SK-N-SH (cell line): ENCODE measurements at regions not wholly inside any gene's neighbourhood (a gene's known extent, or its start where the extent isn't known, plus 50 kb on each side); places are given as distances from the start of the nearest gene placed in this dataset.

Source experiments
- CTCF ChIA-PET: fragments of 300-600, 350-600 bp; formaldehyde crosslinking; extraction: SDS; loops from one replicate; lab custom pipeline; 2021; lab: Yijun Ruan, JAX
- POLR2A ChIA-PET: fragments of 350-600 bp; sonication (Branson Sonifier 250); formaldehyde crosslinking; extraction: SDS; loops from one replicate; lab custom pipeline; 2020; ENCODE audit warnings: antibody characterized with exemption, inconsistent platforms; lab: Yijun Ruan, JAX
- DNase-seq: peaks from one replicate; pipeline ENCODE4 v3.0.0; 2012
- H2AFZ ChIP-seq: fragments of 200-600 bp; sonication (generic); 2 replicates; pipeline ENCODE4 v1.8.1; 2016; ENCODE audit warnings: antibody characterized with exemption, mild to moderate bottlenecking, low read depth
- H3F3A ChIP-seq: fragments of 200-600 bp; sonication (generic); replicated peaks from 2 replicates; pipeline ENCODE3; 2016; ENCODE audit warnings: antibody characterized with exemption, mild to moderate bottlenecking; ENCODE audit not compliant: insufficient read depth
- H3K27ac ChIP-seq, 2 experiments: fragments of 200-500 bp in 1 of 2; fragments of 200-600 bp in 1 of 2; sonication (Bioruptor generic) in 1 of 2; sonication (generic), shearing (Covaris generic) in 1 of 2; 2 replicates each; pipeline versions ENCODE4 v1.5.1 to v1.6.1; 2014 to 2016; ENCODE audit warnings: low read depth in 2 of 2, inconsistent platforms in 1 of 2, low read length in 1 of 2, mild to moderate bottlenecking in 1 of 2, mixed read lengths in 1 of 2
- H3K27me3 ChIP-seq: fragments of 200-600 bp; sonication (generic), shearing (Covaris generic); 2 replicates; pipeline ENCODE4 v1.6.1; 2016; ENCODE audit warnings: mixed run types; ENCODE audit not compliant: insufficient read depth
- H3K36me3 ChIP-seq, 2 experiments: fragments of 200-500 bp in 1 of 2; fragments of 200-600 bp in 1 of 2; sonication (Bioruptor generic) in 1 of 2; sonication (generic) in 1 of 2; replicated peaks in 1 of 2; 2 replicates each; pipeline versions ENCODE3 to v1.5.1; 2014 to 2016; ENCODE audit warnings: low read length in 1 of 2, mild to moderate bottlenecking in 1 of 2; ENCODE audit not compliant: insufficient read depth in 2 of 2, control insufficient read depth in 1 of 2
- H3K4me1 ChIP-seq, 2 experiments: fragments of 200-500 bp in 1 of 2; fragments of 200-600 bp in 1 of 2; sonication (Bioruptor generic) in 1 of 2; sonication (generic), shearing (Covaris generic) in 1 of 2; 2 replicates each; pipeline versions ENCODE4 v1.5.1 to v1.6.1; 2014 to 2016; ENCODE audit warnings: low read depth in 1 of 2, low read length in 1 of 2, mixed run types in 1 of 2; ENCODE audit not compliant: insufficient read depth in 2 of 2, control insufficient read depth in 1 of 2
- H3K4me2 ChIP-seq: fragments of 200-600 bp; sonication (generic), shearing (Covaris generic); 2 replicates; pipeline ENCODE4 v1.6.1; 2017; ENCODE audit warnings: mixed run types
- H3K4me3 ChIP-seq, 2 experiments: fragments of 200-500 bp in 1 of 2; fragments of 200-600 bp in 1 of 2; sonication (Bioruptor generic) in 1 of 2; sonication (generic), shearing (Covaris generic) in 1 of 2; 2 replicates each; pipeline versions ENCODE4 v1.5.1 to v1.8.1; 2014 to 2016; ENCODE audit warnings: low read depth in 2 of 2, inconsistent platforms in 1 of 2, low read length in 1 of 2, mild to moderate bottlenecking in 1 of 2, mixed read lengths in 1 of 2, moderate library complexity in 1 of 2
- H3K79me2 ChIP-seq: fragments of 200-600 bp; sonication (generic); 2 replicates; pipeline ENCODE4 v1.8.1; 2017; ENCODE audit warnings: mild to moderate bottlenecking; ENCODE audit not compliant: insufficient read depth
- H3K9ac ChIP-seq: fragments of 200-600 bp; sonication (generic); 2 replicates; pipeline ENCODE4 v1.6.1; 2017; ENCODE audit warnings: mixed run types
- H3K9me2 ChIP-seq: fragments of 200-600 bp; sonication (generic); 2 replicates; pipeline ENCODE4 v1.6.1; 2017; ENCODE audit warnings: mixed run types
- H3K9me3 ChIP-seq: fragments of 200-600 bp; sonication (generic); 2 replicates; pipeline ENCODE4 v1.6.1; 2017; ENCODE audit warnings: mixed run types, mild to moderate bottlenecking, moderate library complexity
- H4K20me1 ChIP-seq: fragments of 200-600 bp; sonication (generic); 2 replicates; pipeline ENCODE4 v1.6.1; 2017; ENCODE audit warnings: mild to moderate bottlenecking, mixed run types; ENCODE audit not compliant: insufficient read depth
- CTCF ChIP-seq: fragments of 200-600 bp; sonication (generic); IDR thresholded peaks from 2 replicates; pipeline ENCODE4 v1.6.1; 2017; ENCODE audit warnings: antibody characterized with exemption, mild to moderate bottlenecking, moderate library complexity
- ELF1 ChIP-seq: IDR thresholded peaks from 2 replicates; pipeline ENCODE4 v1.4.0; 2012
- EP300 ChIP-seq, 2 experiments: IDR thresholded peaks; 2 replicates each; pipeline versions ENCODE4 v1.4.0 to v1.6.1; 2012; ENCODE audit warnings: borderline replicate concordance in 1 of 2, low read depth in 1 of 2, low read length in 1 of 2
- FOSL2 ChIP-seq: IDR thresholded peaks from 2 replicates; pipeline ENCODE4 v1.4.0; 2012; ENCODE audit warnings: low read depth, mild to moderate bottlenecking, moderate library complexity, borderline replicate concordance
- FOXJ3 ChIP-seq: sonication (generic); formaldehyde crosslinking; IDR thresholded peaks from 2 replicates; pipeline ENCODE4 v1.5.1; 2020; ENCODE audit warnings: mild to moderate bottlenecking, missing genetic modification reagents
- FOXM1 ChIP-seq: IDR thresholded peaks from 2 replicates; pipeline ENCODE4 v1.4.0; 2012; ENCODE audit warnings: low read depth, mild to moderate bottlenecking
- GATA2 ChIP-seq: sonication (generic); formaldehyde crosslinking; IDR thresholded peaks from 2 replicates; pipeline ENCODE4 v1.5.0; 2020; ENCODE audit warnings: mild to moderate bottlenecking, missing genetic modification reagents
- MEF2A ChIP-seq: IDR thresholded peaks from 2 replicates; pipeline ENCODE4 v1.4.0; 2012; ENCODE audit warnings: low read depth, borderline replicate concordance
- NFIC ChIP-seq: IDR thresholded peaks from 2 replicates; pipeline ENCODE4 v1.4.0; 2012; ENCODE audit warnings: borderline replicate concordance
- RAD21 ChIP-seq: IDR thresholded peaks from 2 replicates; pipeline ENCODE4 v1.6.1; 2012; ENCODE audit warnings: mild to moderate bottlenecking, low read length
- RCOR1 ChIP-seq: fragments of 150-350 bp; IDR thresholded peaks from 2 replicates; pipeline ENCODE4 v1.6.1; 2017; ENCODE audit warnings: antibody characterized with exemption, low read length
- RFX5 ChIP-seq: IDR thresholded peaks from 2 replicates; pipeline ENCODE4 v1.6.1; 2012; ENCODE audit warnings: mild to moderate bottlenecking, improper control_type of control experiment, low read length
- RXRA ChIP-seq: IDR thresholded peaks from 2 replicates; pipeline ENCODE4 v1.4.0; 2012; ENCODE audit warnings: low read depth, mild to moderate bottlenecking, borderline replicate concordance
- SIN3A ChIP-seq: IDR thresholded peaks from 2 replicates; pipeline ENCODE4 v1.6.1; 2012; ENCODE audit warnings: low read depth, mild to moderate bottlenecking, low read length, moderate library complexity, borderline replicate concordance
- TEAD4 ChIP-seq: IDR thresholded peaks from 2 replicates; pipeline ENCODE4 v1.4.0; 2012; ENCODE audit warnings: mild to moderate bottlenecking, borderline replicate concordance; ENCODE audit not compliant: insufficient read depth
- USF1 ChIP-seq: IDR thresholded peaks from 2 replicates; pipeline ENCODE4 v1.4.0; 2012; ENCODE audit warnings: low read depth, borderline replicate concordance
- YY1 ChIP-seq: IDR thresholded peaks from 2 replicates; pipeline ENCODE4 v1.4.0; 2012; ENCODE audit warnings: low read depth, mild to moderate bottlenecking
- ZBTB33 ChIP-seq: IDR thresholded peaks from 2 replicates; pipeline ENCODE4 v1.4.0; 2012; ENCODE audit warnings: low read depth, borderline replicate concordance
- WGBS: methylation state at CpG from one replicate; pipeline ENCODE4 v1.1.6; 2017; ENCODE audit warnings: low lambda C conversion rate; 5-methylcytosine and 5-hydroxymethylcytosine counted together

GRCh38 chr22:48306284-48306683, 1521.4 kb downstream of the BRD1 start:
- 14% methylated on average over 5 of the region's 8 CpGs for WGBS
- Histone ChIP-seq H4K20me1 (no peaks in the 10 kb centered on the region), H3K4me3 (no peak overlapping the region), H3K27me3 (no peaks in the 10 kb centered on the region; the same call in 1 of the 2 replicates), H3K27ac (no peak overlapping the region), H3K9ac (no peak overlapping the region), H3K9me3 (no peaks in the 10 kb centered on the region), H2AFZ (no peak overlapping the region), H3K79me2 (no peaks in the 10 kb centered on the region), H3K36me3 (no peaks in the 10 kb centered on the region), H3K9me2 (no peaks in the 10 kb centered on the region), H3F3A (no peaks in the 10 kb centered on the region), H3K4me1 (no peaks in the 10 kb centered on the region), H3K4me2 (no peak overlapping the region)
- no peak for TF ChIP-seq TEAD4
- TF ChIP-seq FOSL2 = no peak
- TF ChIP-seq FOXJ3 (CRISPR knock-in tag) = no peak
- no peak for TF ChIP-seq NFIC
- no peak for TF ChIP-seq EP300 (IDR thresholded peaks at IDR 0.05; ENCODE audit: borderline replicate concordance in 1 of 2, low read depth in 1 of 2, low read length in 1 of 2)
- TF ChIP-seq ELF1 = no peak
- TF ChIP-seq RXRA = no peak
- TF ChIP-seq YY1 = no peak
- no peak for TF ChIP-seq CTCF
- TF ChIP-seq RAD21 = no peak
- no peak for TF ChIP-seq GATA2 (CRISPR knock-in tag)
- no peak for TF ChIP-seq USF1
- no peak for TF ChIP-seq SIN3A
- no peak for TF ChIP-seq FOXM1
- no peak for TF ChIP-seq RCOR1
- TF ChIP-seq RFX5 = no peak
- no peak for TF ChIP-seq MEF2A
- no peak for TF ChIP-seq ZBTB33
- ChIA-PET CTCF (no interaction called here), POLR2A (no interaction called here)
- DNase-seq = no peak
